ENCODE measurements at regions not wholly inside any gene's neighbourhood (a gene's known extent, or its start where the extent isn't known, plus 50 kb on each side); places are given as distances from the start of the nearest gene placed in this dataset.
"Not testable (repeated sequence)": the region's sequence is repeated elsewhere in the genome, so short reads cannot be mapped to it uniquely, and the experiment has no call there.

GRCh38 chr6:144475411-144475810 lies 190.3 kb downstream of the UTRN start:
- DNase-seq (ENCODE audit: low read depth, low spot score): no peak

- DNase-seq (ENCODE audit: low read depth, low spot score): no peak
Measured at GRCh38 chr6:144476286-144476685, 191.2 kb downstream of the UTRN start.

- no peak for DNase-seq (ENCODE audit: low read depth, low spot score)
Measured at GRCh38 chr6:144477396-144477795, 192.3 kb downstream of the UTRN start.

GRCh38 chr6:144477856-144478255 lies 192.7 kb downstream of the UTRN start:
- DNase-seq (ENCODE audit: low read depth, low spot score): no peak

- DNase-seq (ENCODE audit: low read depth, low spot score): no peak
Measured at GRCh38 chr6:144478483-144478882, 193.3 kb downstream of the UTRN start.

- DNase-seq (ENCODE audit: low read depth, low spot score): no peak
Measured at GRCh38 chr6:144479991-144480390, 194.9 kb downstream of the UTRN start.

GRCh38 chr6:144480473-144480872 lies 195.3 kb downstream of the UTRN start:
- DNase-seq (ENCODE audit: low read depth, low spot score): no peak

GRCh38 chr6:144481527-144481926 lies 196.4 kb downstream of the UTRN start:
- DNase-seq (ENCODE audit: low read depth, low spot score): no peak

- peak; percentile 62 for DNase-seq (ENCODE audit: low read depth, low spot score)
Measured at GRCh38 chr6:144482142-144482541, 197.0 kb downstream of the UTRN start.

- no peak for DNase-seq (ENCODE audit: low read depth, low spot score)
Measured at GRCh38 chr6:144485531-144485930, 200.4 kb downstream of the UTRN start.

GRCh38 chr6:144488590-144488989 lies 203.5 kb downstream of the UTRN start:
- no peak for DNase-seq (ENCODE audit: low read depth, low spot score)

- DNase-seq (ENCODE audit: low read depth, low spot score): no peak
Measured at GRCh38 chr6:144493035-144493910, 208.1 kb downstream of the UTRN start.

- DNase-seq (ENCODE audit: low read depth, low spot score): not testable (repeated sequence)
Measured at GRCh38 chr6:144495076-144495475, 209.9 kb downstream of the UTRN start.

GRCh38 chr6:144497650-144498049 lies 212.5 kb downstream of the UTRN start:
- no peak for DNase-seq (ENCODE audit: low read depth, low spot score)

- DNase-seq (ENCODE audit: low read depth, low spot score): no peak
Measured at GRCh38 chr6:144500892-144501291, 215.8 kb downstream of the UTRN start.

- DNase-seq (ENCODE audit: low read depth, low spot score): not testable (repeated sequence)
Measured at GRCh38 chr6:144505214-144505613, 220.1 kb downstream of the UTRN start.

- not testable (repeated sequence) for DNase-seq (ENCODE audit: low read depth, low spot score)
Measured at GRCh38 chr6:144506051-144506450, 220.9 kb downstream of the UTRN start.

- DNase-seq (ENCODE audit: low read depth, low spot score): not testable (repeated sequence)
Measured at GRCh38 chr6:144507772-144508312, 222.7 kb downstream of the UTRN start.

GRCh38 chr6:144510859-144511258 lies 225.7 kb downstream of the UTRN start:
- no peak for DNase-seq (ENCODE audit: low read depth, low spot score)

- no peak for DNase-seq (ENCODE audit: low read depth, low spot score)
Measured at GRCh38 chr6:144515761-144516160, 230.6 kb downstream of the UTRN start.

- DNase-seq (ENCODE audit: low read depth, low spot score): no peak
Measured at GRCh38 chr6:144519426-144519825, 234.3 kb downstream of the UTRN start.

GRCh38 chr6:144528743-144529425 lies 243.7 kb downstream of the UTRN start:
- DNase-seq (ENCODE audit: low read depth, low spot score): no peak

GRCh38 chr6:144530118-144530517 lies 245.0 kb downstream of the UTRN start:
- no peak for DNase-seq (ENCODE audit: low read depth, low spot score)

Data from smooth muscle cell of the brain vasculature (primary cell).